K562 (cell line): ENCODE measurements at regions not wholly inside any gene's neighbourhood (a gene's known extent, or its start where the extent isn't known, plus 50 kb on each side); places are given as distances from the start of the nearest gene placed in this dataset.

ENCODE experiments used
- ATAC-seq: fragments of 200-7000 bp; cut with Tn5 transposase; 3 replicates; pipeline ENCODE4 v1.9.1; 2020; ENCODE audit warnings: moderate library complexity
- BruUV-seq: library from RNA; stranded (reverse); fragments of 400-500 nt; replicated peaks from 2 replicates; lab custom pipeline; 2021; lab: Mats Ljungman, UMichigan
- CTCF ChIA-PET: fragments of 300-600 bp; formaldehyde crosslinking; extraction: SDS; loops from one replicate; lab custom pipeline; 2021; ENCODE audit warnings: low intra/inter-chr PET ratio; lab: Yijun Ruan, JAX
- POLR2A ChIA-PET: fragments of 300-600, 350-650 bp; sonication (Branson Sonifier 250); formaldehyde crosslinking; extraction: SDS; loops from one replicate; lab custom pipeline; 2021; ENCODE audit warnings: antibody characterized with exemption, inconsistent platforms; lab: Yijun Ruan, JAX
- DNase-seq, 4 experiments: peaks; one replicate each; pipeline versions ENCODE4 v3.0.0 to v3.0.0-alpha.2; 2011 to 2018; ENCODE audit warnings: low spot score in 3 of 4, mixed read lengths in 3 of 4; ENCODE audit errors: extremely low read depth in 1 of 4
- FAIRE-seq: peaks from 2 replicates; lab custom pipeline; 2011; peaks lifted over from hg19 to GRCh38; lab: Jason Lieb, UNC
- H2AFZ ChIP-seq: 2 replicates; pipeline ENCODE4 v1.6.0; 2011; ENCODE audit warnings: low read depth, low read length, control low read depth, inconsistent platforms
- H3K27ac ChIP-seq: fragments of 200-600 bp; 3 replicates; pipeline ENCODE4 v1.8.0; 2011; ENCODE audit warnings: low read depth, mild to moderate bottlenecking, control low read depth, inconsistent platforms, low read length, moderate library complexity, mixed read lengths; ENCODE audit errors: extremely low read depth
- H3K27me3 ChIP-seq, 2 experiments: fragments of 300-600 bp in 1 of 2; 2 replicates in 1 of 2; 3 replicates in 1 of 2; pipeline versions ENCODE4 v1.6.0 to v1.8.0; 2011; ENCODE audit warnings: inconsistent platforms in 2 of 2, low read length in 2 of 2, mild to moderate bottlenecking in 1 of 2, mixed read lengths in 1 of 2, moderate library complexity in 1 of 2; ENCODE audit not compliant: control insufficient read depth in 2 of 2, insufficient read depth in 2 of 2
- H3K36me3 ChIP-seq: fragments of 300-600 bp; 3 replicates; pipeline ENCODE4 v1.8.0; 2011; ENCODE audit warnings: mild to moderate bottlenecking, low read length, inconsistent platforms; ENCODE audit not compliant: control insufficient read depth, insufficient read depth
- H3K4me1 ChIP-seq, 2 experiments: fragments of 200-600 bp in 1 of 2; replicated peaks in 1 of 2; 2 replicates in 1 of 2; 3 replicates in 1 of 2; pipeline versions ENCODE4 v1.5.1 to v1.8.0; 2011; ENCODE audit warnings: inconsistent platforms in 2 of 2, low read length in 2 of 2, mild to moderate bottlenecking in 1 of 2, mixed read lengths in 1 of 2, moderate library complexity in 1 of 2; ENCODE audit not compliant: control insufficient read depth in 2 of 2, insufficient read depth in 2 of 2
- H3K4me2 ChIP-seq: 2 replicates; pipeline ENCODE4 v1.6.1; 2011; ENCODE audit warnings: low read length, control low read depth, inconsistent platforms, mixed read lengths; ENCODE audit not compliant: insufficient read depth
- H3K4me3 ChIP-seq: fragments of 200-600 bp; sonication (generic), shearing (Covaris generic); 2 replicates; pipeline ENCODE4 v1.5.1; 2016; ENCODE audit warnings: control low read depth, inconsistent platforms
- H3K79me2 ChIP-seq: fragments of 200-600 bp; 3 replicates; pipeline ENCODE4 v1.8.0; 2011; ENCODE audit warnings: low read length, inconsistent platforms; ENCODE audit not compliant: control insufficient read depth, insufficient read depth
- H3K9ac ChIP-seq, 2 experiments: 2 replicates each; pipeline versions ENCODE4 v1.6.0 to v1.6.1; 2011; ENCODE audit warnings: low read depth in 2 of 2, low read length in 2 of 2, control low read depth in 1 of 2, inconsistent platforms in 1 of 2, mild to moderate bottlenecking in 1 of 2, mixed read lengths in 1 of 2; ENCODE audit not compliant: insufficient read depth in 1 of 2
- H3K9me1 ChIP-seq: one replicate; pipeline ENCODE4 v1.6.0; 2011; ENCODE audit warnings: inconsistent platforms, mild to moderate bottlenecking, low read length, moderate library complexity; ENCODE audit not compliant: control insufficient read depth, insufficient read depth
- H3K9me3 ChIP-seq: replicated peaks from 2 replicates; pipeline ENCODE4 v1.5.1; 2011; ENCODE audit warnings: low read depth, low read length, inconsistent platforms; ENCODE audit not compliant: control insufficient read depth, insufficient read depth
- H4K20me1 ChIP-seq: replicated peaks from 2 replicates; pipeline ENCODE4 v1.6.1; 2011; ENCODE audit warnings: low read length, inconsistent platforms, mixed read lengths; ENCODE audit not compliant: control insufficient read depth, insufficient read depth
- CHCHD3 ChIP-seq: fragments of 250-450 bp; sonication (Bioruptor Pico); IDR thresholded peaks from 2 replicates; pipeline ENCODE4 v2.1.2; 2022; ENCODE audit warnings: mild to moderate bottlenecking
- DPF2 ChIP-seq: fragments of 450-650 bp; IDR thresholded peaks from 2 replicates; pipeline ENCODE4 v1.6.1; 2016
- ETV5 ChIP-seq: sonication (generic); formaldehyde crosslinking; IDR thresholded peaks from 2 replicates; pipeline ENCODE4 v1.4.0; 2020; ENCODE audit warnings: low read depth, mild to moderate bottlenecking, missing genetic modification reagents
- FOXK1 ChIP-seq: sonication (generic); formaldehyde crosslinking; IDR thresholded peaks from 2 replicates; pipeline ENCODE4 v1.8.0; 2022; ENCODE audit warnings: missing genetic modification reagents, mild to moderate bottlenecking, borderline replicate concordance
- HMBOX1 ChIP-seq: sonication (generic); IDR thresholded peaks from 2 replicates; pipeline ENCODE4 v1.6.1; 2016
- KLF10 ChIP-seq: fragments of 250-450 bp; sonication (Bioruptor Pico); IDR thresholded peaks from 2 replicates; pipeline ENCODE4 v1.6.1; 2021; ENCODE audit warnings: matching md5 sums
- MEF2A ChIP-seq: IDR thresholded peaks from 2 replicates; pipeline ENCODE4 v1.6.1; 2011; ENCODE audit warnings: low read depth, mild to moderate bottlenecking, low read length, moderate library complexity; ENCODE audit not compliant: control insufficient read depth
- NCOA1 ChIP-seq: fragments of 450-650 bp; IDR thresholded peaks from 2 replicates; pipeline ENCODE4 v1.6.1; 2016; ENCODE audit warnings: low read depth
- SFPQ ChIP-seq: fragments of 200-400 bp; formaldehyde crosslinking; IDR thresholded peaks from 2 replicates; pipeline ENCODE4 v1.6.1; 2017; ENCODE audit warnings: mild to moderate bottlenecking, low read depth, low read length, moderate library complexity
- SIN3B ChIP-seq: fragments of 450-650 bp; IDR thresholded peaks from 2 replicates; pipeline ENCODE4 v1.6.1; 2017; ENCODE audit warnings: low read depth, mild to moderate bottlenecking, moderate library complexity
- SMARCB1 ChIP-seq: IDR thresholded peaks from 2 replicates; pipeline ENCODE4 v1.6.1; 2011; ENCODE audit warnings: improper control_type of control experiment, low read depth; ENCODE audit not compliant: insufficient read length
- SPI1 ChIP-seq: IDR thresholded peaks from 2 replicates; pipeline ENCODE4 v1.6.1; 2011; ENCODE audit warnings: low read depth, low read length, control low read depth, borderline replicate concordance
- TARDBP ChIP-seq: fragments of 450-650 bp; IDR thresholded peaks from 2 replicates; pipeline ENCODE4 v1.6.1; 2016
- TCFL5 ChIP-seq: fragments of 250-450 bp; sonication (Bioruptor Pico); conservative IDR thresholded peaks from 2 replicates; pipeline ENCODE4 v1.6.1; 2021; ENCODE audit warnings: mild to moderate bottlenecking, moderate library complexity, matching md5 sums
- TFE3 ChIP-seq: fragments of 450-650 bp; formaldehyde crosslinking; IDR thresholded peaks from 2 replicates; pipeline ENCODE4 v1.4.0; 2020; ENCODE audit warnings: mild to moderate bottlenecking, mixed read lengths
- TGIF2 ChIP-seq: sonication (generic); formaldehyde crosslinking; IDR thresholded peaks from 2 replicates; pipeline ENCODE4 v1.8.1; 2022; ENCODE audit warnings: mild to moderate bottlenecking, missing genetic modification reagents, moderate library complexity
- THRB ChIP-seq: fragments of 450-650 bp; formaldehyde crosslinking; conservative IDR thresholded peaks from 2 replicates; pipeline ENCODE4 v1.4.0; 2022; ENCODE audit warnings: mild to moderate bottlenecking, missing genetic modification characterization
- ZC3H11A ChIP-seq: IDR thresholded peaks from 2 replicates; pipeline ENCODE4 v1.6.1; 2012; ENCODE audit warnings: low read depth, low read length, improper control_type of control experiment
- ZNF444 ChIP-seq: fragments of 250-450 bp; sonication (Bioruptor Pico); IDR thresholded peaks from 2 replicates; pipeline ENCODE4 v1.4.0; 2020; ENCODE audit warnings: mild to moderate bottlenecking, moderate library complexity
- in situ Hi-C: fragments of 300-500 bp; cut with MboI; formaldehyde crosslinking; loops from 4 replicates; pipeline ENCODE4 v1.15.0; 2018; ENCODE audit warnings: inconsistent platforms, mixed read lengths
- intact Hi-C: fragments of 100-400 bp; cut with micrococcal nuclease; formaldehyde crosslinking; loops from 2 replicates; pipeline ENCODE4 v1.14.2; 2022

- TF ChIP-seq SFPQ (no peak), ETV5 (no peak), TGIF2 (CRISPR knock-in tag) (no peak), ZNF444 (CRISPR knock-in tag) (no peak), SMARCB1 (no peak), CHCHD3 (CRISPR knock-in tag) (no peak), TARDBP (no peak)
Observed at GRCh38 chr10:20641605-20642004, 255.5 kb downstream of the NEBL start (continued).

- Histone ChIP-seq H3K79me2 (no peaks in the 10 kb centered on the region), H3K36me3 (no peaks in the 10 kb centered on the region), H4K20me1 (no peaks in the 10 kb centered on the region), H3K27me3 (no peaks in the 10 kb centered on the region), H3K4me2 (no peak overlapping the region), H2AFZ (no peak overlapping the region), H3K9me3 (no peaks in the 10 kb centered on the region), H3K27ac (no peak overlapping the region), H3K9me1 (no peaks in the 10 kb centered on the region), H3K4me3 (no peak overlapping the region), H3K4me1 (no peaks in the 10 kb centered on the region), H3K9ac (no peak overlapping the region)
- no peak for ATAC-seq
- in situ Hi-C loops (no loop called here), intact Hi-C loops (no loop called here)
- no TSS peak for BruUV-seq
- POLR2A ChIA-PET = no interaction called here
- DNase-seq = no peak
- no peak for FAIRE-seq
- CTCF ChIA-PET = no interaction called here
- TF ChIP-seq ZC3H11A (no peak), FOXK1 (CRISPR knock-in tag) (no peak), THRB (CRISPR knock-in tag) (no peak), DPF2 (no peak), SIN3B (no peak), TFE3 (CRISPR knock-in tag) (no peak), HMBOX1 (no peak), TCFL5 (CRISPR knock-in tag) (no peak), MEF2A (no peak), SPI1 (no peak), NCOA1 (no peak), KLF10 (CRISPR knock-in tag) (no peak)
Observed at GRCh38 chr10:20635570-20635969, 261.5 kb downstream of the NEBL start.
